ENCODE measurements at regions not wholly inside any gene's neighbourhood (a gene's known extent, or its start where the extent isn't known, plus 50 kb on each side); places are given as distances from the start of the nearest gene placed in this dataset.

- Histone ChIP-seq H3K9me3 (peaks cover 3% of the 10 kb centered on the region), H3K4me1 (no peaks in the 10 kb centered on the region), H3K4me3 (no peak overlapping the region), H3K27ac (no peak overlapping the region), H3K36me3 (no peaks in the 10 kb centered on the region), H3K27me3 (no peaks in the 10 kb centered on the region)
- DNase-seq (ENCODE audit: extremely low spot score in 2 of 2): no peak
- intact Hi-C loops (cut with DNase I): no loop called here
- TF ChIP-seq, protein P1, sequence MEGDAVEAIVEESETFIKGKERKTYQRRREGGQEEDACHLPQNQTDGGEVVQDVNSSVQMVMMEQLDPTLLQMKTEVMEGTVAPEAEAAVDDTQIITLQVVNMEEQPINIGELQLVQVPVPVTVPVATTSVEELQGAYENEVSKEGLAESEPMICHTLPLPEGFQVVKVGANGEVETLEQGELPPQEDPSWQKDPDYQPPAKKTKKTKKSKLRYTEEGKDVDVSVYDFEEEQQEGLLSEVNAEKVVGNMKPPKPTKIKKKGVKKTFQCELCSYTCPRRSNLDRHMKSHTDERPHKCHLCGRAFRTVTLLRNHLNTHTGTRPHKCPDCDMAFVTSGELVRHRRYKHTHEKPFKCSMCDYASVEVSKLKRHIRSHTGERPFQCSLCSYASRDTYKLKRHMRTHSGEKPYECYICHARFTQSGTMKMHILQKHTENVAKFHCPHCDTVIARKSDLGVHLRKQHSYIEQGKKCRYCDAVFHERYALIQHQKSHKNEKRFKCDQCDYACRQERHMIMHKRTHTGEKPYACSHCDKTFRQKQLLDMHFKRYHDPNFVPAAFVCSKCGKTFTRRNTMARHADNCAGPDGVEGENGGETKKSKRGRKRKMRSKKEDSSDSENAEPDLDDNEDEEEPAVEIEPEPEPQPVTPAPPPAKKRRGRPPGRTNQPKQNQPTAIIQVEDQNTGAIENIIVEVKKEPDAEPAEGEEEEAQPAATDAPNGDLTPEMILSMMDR (IDR thresholded peaks at IDR 0.05): no peak
- TF ChIP-seq POLR2AphosphoS5 (IDR thresholded peaks at IDR 0.05; ENCODE audit: insufficient read depth in 1 of 2, low read depth in 1 of 2) (no peak), POLR2A (IDR thresholded peaks at IDR 0.05) (no peak)
These were observed 732.6 kb upstream of the LUZP2 start for GRCh38 chr11:23764286-23764685.

DNA sequence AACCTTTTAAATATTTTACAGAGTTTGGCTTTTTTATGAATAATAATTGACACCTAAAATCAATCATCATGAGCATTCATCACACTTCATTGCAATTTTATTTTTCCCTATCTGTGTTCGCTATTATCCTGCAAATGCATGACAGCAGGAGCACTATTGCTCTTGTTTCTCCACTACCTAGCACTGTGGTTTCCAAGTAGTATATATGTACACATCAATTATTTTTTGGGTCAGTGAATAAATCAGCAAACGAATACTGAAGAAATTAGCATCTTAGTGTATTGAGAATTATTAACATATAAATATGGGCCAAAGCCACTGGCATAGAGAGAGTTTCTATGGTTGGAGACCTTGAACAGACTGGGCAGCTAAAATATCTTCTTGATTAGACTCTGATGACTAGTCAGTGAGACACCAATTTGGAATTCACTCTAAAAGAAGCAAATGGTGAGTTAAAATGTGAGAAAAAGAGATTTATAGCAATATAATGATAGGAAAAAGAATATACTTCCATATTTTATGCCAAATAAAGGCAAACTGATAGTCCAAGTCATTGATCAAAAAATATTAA, 731.1 kb upstream of the LUZP2 start:
- Histone ChIP-seq H3K9me3 (peaks cover 3% of the 10 kb centered on the region), H3K36me3 (no peaks in the 10 kb centered on the region), H3K27ac (no peak overlapping the region), H3K4me1 (no peaks in the 10 kb centered on the region), H3K4me3 (no peak overlapping the region), H3K27me3 (no peaks in the 10 kb centered on the region)
- intact Hi-C loops (cut with DNase I): no loop called here
- TF ChIP-seq, protein P1 (IDR thresholded peaks at IDR 0.05): no peak
- TF ChIP-seq POLR2A (IDR thresholded peaks at IDR 0.05): no peak
- no peak for TF ChIP-seq POLR2AphosphoS5 (IDR thresholded peaks at IDR 0.05; ENCODE audit: insufficient read depth in 1 of 2, low read depth in 1 of 2)
- no peak for DNase-seq (ENCODE audit: extremely low spot score in 2 of 2)

- intact Hi-C loops (cut with DNase I): no loop called here
- DNase-seq (ENCODE audit: extremely low spot score in 2 of 2): no peak
- no peak for TF ChIP-seq POLR2A (IDR thresholded peaks at IDR 0.05)
- TF ChIP-seq POLR2AphosphoS5 (IDR thresholded peaks at IDR 0.05; ENCODE audit: insufficient read depth in 1 of 2, low read depth in 1 of 2): no peak
- TF ChIP-seq, protein P1 (IDR thresholded peaks at IDR 0.05): no peak
- H3K4me3 ChIP-seq: no peak overlapping the region
- H3K9me3 ChIP-seq: peaks cover 3% of the 10 kb centered on the region
- no peaks in the 10 kb centered on the region for H3K4me1 ChIP-seq
- no peaks in the 10 kb centered on the region for H3K27me3 ChIP-seq
- H3K36me3 ChIP-seq: no peaks in the 10 kb centered on the region
- no peak overlapping the region for H3K27ac ChIP-seq
These were observed 729.3 kb upstream of the LUZP2 start for GRCh38 chr11:23767576-23767975.

- no peak overlapping the region for H3K4me3 ChIP-seq
- H3K36me3 ChIP-seq: no peaks in the 10 kb centered on the region
- H3K9me3 ChIP-seq: peaks cover 3% of the 10 kb centered on the region
- no peaks in the 10 kb centered on the region for H3K4me1 ChIP-seq
- no peak for DNase-seq (ENCODE audit: extremely low spot score in 2 of 2)
- no peaks in the 10 kb centered on the region for H3K27me3 ChIP-seq
- TF ChIP-seq POLR2A (IDR thresholded peaks at IDR 0.05): no peak
- TF ChIP-seq, protein P1 (IDR thresholded peaks at IDR 0.05): no peak
- no peak overlapping the region for H3K27ac ChIP-seq
- intact Hi-C loops (cut with DNase I): no loop called here
These were observed 727.6 kb upstream of the LUZP2 start for GRCh38 chr11:23769214-23769613.

DNA sequence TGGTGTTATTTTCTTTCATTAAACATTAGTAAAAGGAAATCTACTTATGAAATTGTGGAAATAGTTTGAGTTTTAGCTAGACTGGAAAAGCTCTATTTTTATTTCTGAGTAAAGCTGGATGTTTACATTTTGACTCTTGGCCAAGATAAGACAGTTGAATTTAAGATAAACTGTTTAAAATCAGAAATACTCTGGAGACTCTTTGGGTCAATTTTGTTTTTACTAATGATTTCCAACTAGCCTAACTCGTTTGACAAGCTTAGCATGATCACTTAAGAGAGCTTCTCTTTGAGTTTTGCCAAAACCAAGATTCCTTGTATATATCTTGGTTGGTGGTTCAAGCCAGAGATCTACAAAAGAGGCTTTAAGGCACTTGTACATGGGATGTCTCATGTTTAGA, 724.8 kb upstream of the LUZP2 start:
- TF ChIP-seq, protein P1 (IDR thresholded peaks at IDR 0.05): no peak
- H3K27ac ChIP-seq: no peak overlapping the region
- H3K27me3 ChIP-seq: no peaks in the 10 kb centered on the region
- no peak for DNase-seq (ENCODE audit: extremely low spot score in 2 of 2)
- H3K4me1 ChIP-seq: no peaks in the 10 kb centered on the region
- intact Hi-C loops (cut with DNase I): no loop called here
- H3K4me3 ChIP-seq: no peak overlapping the region
- H3K36me3 ChIP-seq: no peaks in the 10 kb centered on the region
- H3K9me3 ChIP-seq: peaks cover 3% of the 10 kb centered on the region
